Heart right ventricle (tissue), 16 donors: ENCODE measurements at regions not wholly inside any gene's neighbourhood (a gene's known extent, or its start where the extent isn't known, plus 50 kb on each side); places are given as distances from the start of the nearest gene placed in this dataset.

ENCODE experiments used
- ATAC-seq, 8 donors: fragments of 200-7000 bp; cut with Tn5 transposase; one replicate each; pipeline ENCODE4 v1.9.1; 2020; ENCODE audit warnings: mild to moderate bottlenecking in 8 of 8, moderate library complexity in 8 of 8, moderate number of reproducible peaks in 1 of 8
- DNase-seq, 2 donors: peaks; one replicate each; pipeline ENCODE4 v3.0.0-alpha.2; 2020
- H3K27ac ChIP-seq, 10 donors: fragments of 200-600 bp; sonication (generic) in 2 of 10; one replicate each; pipeline versions ENCODE4 v1.5.0 to v1.8.0; 2020 to 2022; ENCODE audit warnings: mild to moderate bottlenecking in 3 of 10
- H3K27me3 ChIP-seq, 7 donors: fragments of 200-600 bp; one replicate each; pipeline ENCODE4 v1.8.0; 2021 to 2022; ENCODE audit warnings: mild to moderate bottlenecking in 2 of 7
- H3K36me3 ChIP-seq, 9 donors: fragments of 200-600 bp; sonication (generic) in 1 of 9; one replicate each; pipeline versions ENCODE4 v1.5.0 to v1.8.0; 2020 to 2022; ENCODE audit warnings: mild to moderate bottlenecking in 2 of 9
- H3K4me1 ChIP-seq, 9 donors: fragments of 200-600 bp; sonication (generic) in 1 of 9; one replicate each; pipeline versions ENCODE4 v1.5.0 to v1.8.0; 2020 to 2022; ENCODE audit warnings: mild to moderate bottlenecking in 4 of 9
- H3K4me3 ChIP-seq, 10 donors: fragments of 200-600 bp; sonication (generic) in 2 of 10; one replicate each; pipeline versions ENCODE4 v1.5.0 to v1.8.0; 2020 to 2022; ENCODE audit warnings: mild to moderate bottlenecking in 7 of 10, moderate library complexity in 2 of 10
- H3K9me3 ChIP-seq, 11 donors: fragments of 200-600 bp in 10 of 11; sonication (generic) in 2 of 11; one replicate each; pipeline versions ENCODE4 v1.5.0 to v1.8.0; 2013 to 2022; ENCODE audit warnings: mild to moderate bottlenecking in 2 of 11, control low read depth in 1 of 11, moderate library complexity in 1 of 11
- CTCF ChIP-seq, 9 donors: fragments of 200-600 bp; sonication (generic) in 2 of 9; IDR thresholded peaks; one replicate each; pipeline versions ENCODE4 v1.5.0 to v1.8.0; 2021 to 2022; ENCODE audit warnings: antibody characterized with exemption in 9 of 9, mild to moderate bottlenecking in 5 of 9, moderate library complexity in 1 of 9
- WGBS, 2 donors: extraction: QIAGEN DNeasy Blood & Tissue Kit; methylation state at CpG; one replicate each; pipeline ENCODE4 v1.1.7; 2013; ENCODE audit warnings: inconsistent platforms in 1 of 2; 5-methylcytosine and 5-hydroxymethylcytosine counted together
- intact Hi-C, 10 donors: fragments of 100-400 bp; cut with DNase I; formaldehyde crosslinking; loops; one replicate each; pipeline versions ENCODE4 v1.11.1 to v1.14.2; 2022
- donor health status: Arrhythmogenic right ventricular cardiomyopathy.
- donor health status: ischemic (EF 13 %, LVEDD 7.1; RV severe dilation, severe dysfunction).
- donor health status: healthy with polysubstance abuse.
- donor health status: DM: no; HTN: yes; CAD: no.
- donor health status: DM: no; HTN: no; CAD: no.
- donor health status: ischemic (EF 25% LVEDD 6.9; RV normal size, moderate dysfunction).
- donor health status: ischemic (EF 25% LVEDD 5.7; RV mildly dilated, moderate dysfunction).
- donor health status: healthy.
- donor health status: DM: yes; HTN: yes; CAD: no.
- donor health status: Ischemic cardiomyopathy.
- donor health status: ischemic (EF 35%, LVEDD 5.7; RV mildly dilated, moderate dysfunction).
- donor health status: nonischemic (EF 11% LVEDD 7.7; RV severe dilation, severe dysfunction).
- donor health status: DM: yes; HTN: yes; CAD: no.
- donor health status: PGD.
- donor health status: ischemic (EF 29% LVEDD 5.4; RV normal size, mild dysfunction).
- donor health status: nonischemic (EF 23%, LVEDD 6.1; RV moderate dilation, normal function).

- no peak overlapping the region for H3K4me3 ChIP-seq
- H3K36me3 ChIP-seq = no peaks in the 10 kb centered on the region
- no peaks in the 10 kb centered on the region for H3K27me3 ChIP-seq
- DNase-seq (no peak), ATAC-seq (no peak)
- no peaks in the 10 kb centered on the region for H3K9me3 ChIP-seq
- intact Hi-C loops = no loop called here
- no peak overlapping the region for H3K27ac ChIP-seq
- 79 to 82% methylated on average over 6 of the region's 6 CpGs for WGBS, 2 donors
- no peak for TF ChIP-seq CTCF (IDR thresholded peaks at IDR 0.05)
- H3K4me1 ChIP-seq = no peaks in the 10 kb centered on the region
These were observed 678.5 kb downstream of the NR2F2 start for GRCh38 chr15:97009031-97009431.

- DNase-seq (no peak), ATAC-seq (no peak)
- peaks cover 0 to 17% (median 3%) of the 10 kb centered on the region in 11 donors for H3K9me3 ChIP-seq
- WGBS, 2 donors = 75 to 81% methylated on average over 6 of the region's 6 CpGs
- no peak overlapping the region for H3K27ac ChIP-seq
- no peaks in the 10 kb centered on the region for H3K4me1 ChIP-seq
- H3K27me3 ChIP-seq = no peaks in the 10 kb centered on the region
- no peak for TF ChIP-seq CTCF (IDR thresholded peaks at IDR 0.05)
- H3K4me3 ChIP-seq = no peak overlapping the region
- intact Hi-C loops = no loop called here
- no peaks in the 10 kb centered on the region for H3K36me3 ChIP-seq
These were observed 682.5 kb downstream of the NR2F2 start for GRCh38 chr15:97012986-97013385.

- ATAC-seq (no peak), DNase-seq (no peak)
- H3K36me3 ChIP-seq = no peaks in the 10 kb centered on the region
- H3K4me3 ChIP-seq = no peak overlapping the region
- no peaks in the 10 kb centered on the region for H3K4me1 ChIP-seq
- intact Hi-C loops = no loop called here
- H3K27me3 ChIP-seq = no peaks in the 10 kb centered on the region
- 64 to 72% methylated on average over 1 of the region's 1 CpG for WGBS, 2 donors
- H3K27ac ChIP-seq = no peak overlapping the region
- H3K9me3 ChIP-seq = peaks cover 0 to 20% (median 6%) of the 10 kb centered on the region in 11 donors
- TF ChIP-seq CTCF (IDR thresholded peaks at IDR 0.05) = no peak
These were observed 683.0 kb downstream of the NR2F2 start for GRCh38 chr15:97013491-97013890.

DNA sequence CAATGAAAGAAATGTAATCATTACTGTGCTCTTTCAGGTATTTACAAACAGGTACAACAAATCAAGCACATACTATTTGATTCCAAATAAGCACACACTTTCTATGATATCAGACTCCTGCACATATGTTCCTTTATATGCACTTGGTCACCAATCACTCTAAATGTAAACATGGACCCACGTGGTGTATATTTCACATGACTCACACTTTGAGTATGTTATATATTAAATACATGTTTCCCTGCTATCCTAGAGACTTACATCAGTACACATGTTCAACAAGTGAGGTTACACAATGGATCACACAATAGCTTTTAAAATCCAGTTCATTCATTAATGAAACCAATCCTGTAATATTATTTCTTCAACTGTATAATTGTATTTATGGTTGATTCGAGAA is 683.5 kb downstream of the NR2F2 start:
- Histone ChIP-seq H3K27me3 (no peaks in the 10 kb centered on the region), H3K4me3 (no peak overlapping the region), H3K4me1 (no peaks in the 10 kb centered on the region), H3K9me3 (peaks cover 0 to 21% (median 6%) of the 10 kb centered on the region in 11 donors), H3K36me3 (no peaks in the 10 kb centered on the region), H3K27ac (no peak overlapping the region)
- intact Hi-C loops = no loop called here
- ATAC-seq (no peak), DNase-seq (no peak)
- WGBS, 2 donors = 54% methylated on average over 2 of the region's 2 CpGs
- no peak for TF ChIP-seq CTCF (IDR thresholded peaks at IDR 0.05)

DNA sequence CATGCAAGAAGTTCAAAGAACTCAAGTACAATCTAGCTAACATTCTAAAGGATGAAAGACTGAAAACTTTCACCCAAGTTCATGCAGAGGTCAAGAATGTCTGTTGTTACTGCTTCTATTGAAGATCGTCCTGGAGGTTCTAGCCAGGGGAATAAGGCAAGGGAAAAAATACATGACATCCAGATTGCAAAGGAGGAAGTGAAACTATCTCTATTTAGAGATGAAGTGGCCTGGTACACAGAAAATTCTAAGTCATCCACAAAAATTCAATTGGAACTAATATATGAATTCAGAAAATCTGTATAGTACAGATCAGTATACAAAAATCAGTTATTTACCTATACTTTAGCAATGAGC is 693.0 kb downstream of the NR2F2 start:
- no peak overlapping the region for H3K27ac ChIP-seq
- WGBS, 2 donors = 23% methylated on average over 1 of the region's 1 CpG
- H3K4me3 ChIP-seq = no peak overlapping the region
- intact Hi-C loops = no loop called here
- DNase-seq (no peak), ATAC-seq (no peak)
- peaks cover 0 to under 1% (median 0%) of the 10 kb centered on the region in 11 donors for H3K9me3 ChIP-seq
- H3K27me3 ChIP-seq = no peaks in the 10 kb centered on the region
- H3K36me3 ChIP-seq = no peaks in the 10 kb centered on the region
- H3K4me1 ChIP-seq = no peaks in the 10 kb centered on the region
- TF ChIP-seq CTCF (IDR thresholded peaks at IDR 0.05) = no peak
